H1 (cell line): ENCODE measurements at regions not wholly inside any gene's neighbourhood (a gene's known extent, or its start where the extent isn't known, plus 50 kb on each side); places are given as distances from the start of the nearest gene placed in this dataset.

Experiments
- CTCF ChIA-PET: fragments of 300-600 bp; sonication (Branson Sonifier 250); formaldehyde crosslinking; loops from one replicate; lab custom pipeline; 2021; ENCODE audit not compliant: partially characterized antibody; lab: Charles Lee
- POLR2A ChIA-PET: fragments of 300-600 bp; sonication (Branson Sonifier 250); formaldehyde crosslinking; loops from one replicate; lab custom pipeline; 2021; ENCODE audit warnings: inconsistent platforms; ENCODE audit not compliant: partially characterized antibody; lab: Charles Lee
- DNase-seq, 2 experiments: peaks; one replicate each; pipeline versions ENCODE4 v3.0.0 to v3.0.0-alpha.2; 2010 to 2022; ENCODE audit warnings: low spot score in 2 of 2, low read depth in 1 of 2, mixed read lengths in 1 of 2
- FAIRE-seq: peaks from 2 replicates; lab custom pipeline; 2011; peaks lifted over from hg19 to GRCh38; lab: Jason Lieb, UNC
- H2AFZ ChIP-seq: 2 replicates; pipeline ENCODE4 v1.8.1; 2012; ENCODE audit warnings: low read length, inconsistent platforms
- H2AK5ac ChIP-seq: 2 replicates; pipeline ENCODE4 v1.6.1; 2013; ENCODE audit warnings: low read depth, low read length
- H2BK120ac ChIP-seq: replicated peaks from 2 replicates; pipeline ENCODE3; 2013; ENCODE audit warnings: low read depth, low read length, inconsistent platforms
- H2BK12ac ChIP-seq: 2 replicates; pipeline ENCODE4 v1.6.1; 2013; ENCODE audit warnings: low read depth, low read length
- H2BK15ac ChIP-seq: 2 replicates; pipeline ENCODE4 v1.6.1; 2013; ENCODE audit warnings: low read length
- H2BK20ac ChIP-seq: 2 replicates; pipeline ENCODE4 v1.6.1; 2013; ENCODE audit warnings: low read length
- H2BK5ac ChIP-seq: 2 replicates; pipeline ENCODE4 v1.6.1; 2013; ENCODE audit warnings: low read depth, low read length
- H3K14ac ChIP-seq: 2 replicates; pipeline ENCODE4 v1.6.1; 2013; ENCODE audit warnings: inconsistent platforms; ENCODE audit not compliant: insufficient read length
- H3K18ac ChIP-seq: 2 replicates; pipeline ENCODE4 v1.6.1; 2013; ENCODE audit warnings: low read length; ENCODE audit errors: extremely low read depth
- H3K23ac ChIP-seq: 2 replicates; pipeline ENCODE4 v1.6.1; 2013; ENCODE audit warnings: inconsistent platforms; ENCODE audit not compliant: insufficient read length
- H3K23me2 ChIP-seq: 2 replicates; pipeline ENCODE4 v1.6.1; 2013; ENCODE audit warnings: low read depth, low read length
- H3K27ac ChIP-seq: 2 replicates; pipeline ENCODE4 v1.6.1; 2011; ENCODE audit warnings: low read depth, low read length, inconsistent platforms
- H3K27me3 ChIP-seq, 4 experiments: replicated peaks in 1 of 4; 1 replicate in 1 of 4; 2 replicates in 3 of 4; pipeline versions ENCODE4 v1.6.1 to v1.8.1; 2011 to 2013; ENCODE audit warnings: low read length in 3 of 4, mild to moderate bottlenecking in 3 of 4, inconsistent platforms in 2 of 4, mixed read lengths in 2 of 4, moderate library complexity in 1 of 4; ENCODE audit not compliant: control insufficient read depth in 3 of 4, insufficient read depth in 3 of 4; ENCODE audit errors: extremely low read depth in 1 of 4
- H3K36me3 ChIP-seq, 4 experiments: 2 replicates each; pipeline versions ENCODE4 v1.6.1 to v1.8.1; 2011 to 2013; ENCODE audit warnings: mild to moderate bottlenecking in 4 of 4, low read length in 3 of 4, moderate library complexity in 2 of 4, control low read depth in 1 of 4, inconsistent platforms in 1 of 4; ENCODE audit not compliant: insufficient read depth in 4 of 4, control insufficient read depth in 2 of 4
- H3K4ac ChIP-seq: replicated peaks from 2 replicates; pipeline ENCODE3; 2013; ENCODE audit warnings: low read length, low read depth, mixed read lengths, inconsistent platforms; ENCODE audit not compliant: insufficient read length
- H3K4me1 ChIP-seq, 4 experiments: replicated peaks in 1 of 4; 1 replicate in 1 of 4; 2 replicates in 3 of 4; pipeline versions ENCODE4 v1.6.1 to v1.8.1; 2011 to 2013; ENCODE audit warnings: low read length in 3 of 4, inconsistent platforms in 2 of 4, mixed read lengths in 1 of 4; ENCODE audit not compliant: insufficient read depth in 4 of 4, control insufficient read depth in 3 of 4
- H3K4me2 ChIP-seq, 2 experiments: 2 replicates each; pipeline versions ENCODE4 v1.6.1 to v1.8.1; 2011 to 2013; ENCODE audit warnings: low read depth in 2 of 2, low read length in 2 of 2, control low read depth in 1 of 2, inconsistent platforms in 1 of 2, mild to moderate bottlenecking in 1 of 2; ENCODE audit not compliant: insufficient read depth in 1 of 2
- H3K4me3 ChIP-seq, 4 experiments: fragments of 200-600, 300-600 bp in 1 of 4; sonication (generic), shearing (Covaris generic), sonication (Bioruptor Twin) in 1 of 4; 2 replicates each; pipeline versions ENCODE4 v1.5.1 to v1.8.1; 2011 to 2016; ENCODE audit warnings: low read length in 4 of 4, low read depth in 3 of 4, control low read depth in 2 of 4, inconsistent platforms in 2 of 4, mild to moderate bottlenecking in 2 of 4, mixed read lengths in 1 of 4, moderate library complexity in 1 of 4; ENCODE audit not compliant: insufficient read depth in 2 of 4; ENCODE audit errors: extremely low read depth in 1 of 4
- H3K56ac ChIP-seq: replicated peaks from 2 replicates; pipeline ENCODE3; 2013; ENCODE audit warnings: low read depth, mild to moderate bottlenecking, mixed read lengths, low read length, inconsistent platforms; ENCODE audit not compliant: insufficient read length
- H3K79me1 ChIP-seq: 2 replicates; pipeline ENCODE4 v1.6.1; 2013; ENCODE audit warnings: low read depth, low read length, control low read depth
- H3K79me2 ChIP-seq, 2 experiments: 2 replicates each; pipeline versions ENCODE4 v1.6.1 to v1.8.1; 2012 to 2013; ENCODE audit warnings: low read length in 2 of 2, mild to moderate bottlenecking in 2 of 2, inconsistent platforms in 1 of 2; ENCODE audit not compliant: insufficient read depth in 2 of 2, control insufficient read depth in 1 of 2
- H3K9ac ChIP-seq, 4 experiments: replicated peaks in 1 of 4; 1 replicate in 1 of 4; 2 replicates in 3 of 4; pipeline versions ENCODE4 v1.6.1 to v1.8.1; 2011 to 2013; ENCODE audit warnings: low read depth in 3 of 4, low read length in 3 of 4, control low read depth in 2 of 4, mild to moderate bottlenecking in 2 of 4, moderate library complexity in 2 of 4, inconsistent platforms in 1 of 4; ENCODE audit errors: extremely low read depth in 1 of 4
- H3K9me3 ChIP-seq, 2 experiments: 2 replicates each; pipeline versions ENCODE4 v1.6.1 to v1.8.1; 2012 to 2013; ENCODE audit warnings: mild to moderate bottlenecking in 2 of 2, moderate library complexity in 2 of 2, control low read depth in 1 of 2, inconsistent platforms in 1 of 2, low read depth in 1 of 2, low read length in 1 of 2, mixed read lengths in 1 of 2; ENCODE audit not compliant: insufficient read depth in 2 of 2
- H4K20me1 ChIP-seq, 2 experiments: replicated peaks in 1 of 2; 2 replicates each; pipeline versions ENCODE3 to v1.8.1; 2011 to 2013; ENCODE audit warnings: inconsistent platforms in 2 of 2, low read length in 2 of 2, mild to moderate bottlenecking in 1 of 2; ENCODE audit not compliant: insufficient read depth in 2 of 2, control insufficient read depth in 1 of 2
- H4K5ac ChIP-seq: 2 replicates; pipeline ENCODE4 v1.6.1; 2013; ENCODE audit warnings: low read length, low read depth, mixed read lengths, inconsistent platforms; ENCODE audit not compliant: insufficient read length
- H4K8ac ChIP-seq: 2 replicates; pipeline ENCODE4 v1.8.0; 2013; ENCODE audit warnings: mild to moderate bottlenecking, moderate library complexity, low read length, inconsistent platforms; ENCODE audit not compliant: insufficient read depth; ENCODE audit errors: extremely low read depth
- H4K91ac ChIP-seq: replicated peaks from 2 replicates; pipeline ENCODE3; 2013; ENCODE audit warnings: low read length, mixed read lengths, inconsistent platforms; ENCODE audit not compliant: insufficient read length
- ATF2 ChIP-seq: IDR thresholded peaks from 2 replicates; pipeline ENCODE4 v1.6.1; 2012; ENCODE audit warnings: low read length, inconsistent platforms
- BCL11A ChIP-seq, 2 experiments: IDR thresholded peaks; one replicate each; pipeline ENCODE4 v1.6.1; 2011; ENCODE audit warnings: low read depth in 2 of 2, low read length in 2 of 2, mild to moderate bottlenecking in 2 of 2
- BRCA1 ChIP-seq: IDR thresholded peaks from 2 replicates; pipeline ENCODE4 v1.6.1; 2012; ENCODE audit warnings: low read depth, low read length, improper control_type of control experiment
- JUND ChIP-seq: IDR thresholded peaks from 2 replicates; pipeline ENCODE4 v1.6.1; 2011; ENCODE audit warnings: mild to moderate bottlenecking, improper control_type of control experiment, low read length
- SIN3A ChIP-seq, 2 experiments: IDR thresholded peaks in 1 of 2; conservative IDR thresholded peaks in 1 of 2; 2 replicates each; pipeline ENCODE4 v1.6.1; 2011 to 2012; ENCODE audit warnings: low read length in 2 of 2, improper control_type of control experiment in 1 of 2, low read depth in 1 of 2, mild to moderate bottlenecking in 1 of 2
- TCF12 ChIP-seq: IDR thresholded peaks from 2 replicates; pipeline ENCODE4 v1.6.1; 2011; ENCODE audit warnings: low read depth, mild to moderate bottlenecking, low read length
- TEAD4 ChIP-seq: IDR thresholded peaks from 2 replicates; pipeline ENCODE4 v1.6.1; 2012; ENCODE audit warnings: low read depth, low read length, inconsistent platforms, mixed read lengths
- ZNF274 ChIP-seq: IDR thresholded peaks from 2 replicates; pipeline ENCODE4 v1.7.0; 2012; ENCODE audit warnings: low read length, borderline replicate concordance; ENCODE audit errors: extremely low read depth
- WGBS, 2 experiments: shearing (Covaris generic) in 1 of 2; methylation state at CpG; one replicate each; pipeline versions ENCODE4 v1.1.6 to v1.1.7; 2013 to 2015; ENCODE audit warnings: low lambda C conversion rate in 2 of 2, mixed read lengths in 2 of 2, inconsistent platforms in 1 of 2, low coverage in 1 of 2, missing lambda C conversion rate in 1 of 2; ENCODE audit not compliant: insufficient replicate concordance in 2 of 2, insufficient coverage in 1 of 2, insufficient read length in 1 of 2; ENCODE audit errors: extremely low coverage in 1 of 2, missing lambda C conversion rate in 1 of 2; 5-methylcytosine and 5-hydroxymethylcytosine counted together

- Histone ChIP-seq H3K9me3 (no peaks in the 10 kb centered on the region), H3K36me3 (no peaks in the 10 kb centered on the region), H4K5ac (no peak overlapping the region), H3K79me1 (no peaks in the 10 kb centered on the region), H2BK5ac (no peak overlapping the region), H2AFZ (no peak overlapping the region), H3K56ac (no peak overlapping the region), H3K9ac (no peak overlapping the region), H4K8ac (no peak overlapping the region), H2AK5ac (no peak overlapping the region), H3K4me2 (no peak overlapping the region), H3K4me1 (peaks cover 0 to 2% (median under 1%) of the 10 kb centered on the region in 4 experiments; a peak in 3 of 7 replicates), H3K18ac (no peak overlapping the region), H4K20me1 (no peaks in the 10 kb centered on the region), H2BK12ac (no peak overlapping the region), H3K79me2 (no peaks in the 10 kb centered on the region), H2BK20ac (no peak overlapping the region), H3K27ac (no peak overlapping the region), H3K23ac (no peak overlapping the region), H3K4me3 (no peak overlapping the region), H2BK120ac (no peak overlapping the region), H4K91ac (no peak overlapping the region), H3K23me2 (peaks cover 2% of the 10 kb centered on the region; the same call in 1 of the 2 replicates), H3K4ac (no peak overlapping the region), H3K14ac (no peak overlapping the region), H3K27me3 (no peaks in the 10 kb centered on the region), H2BK15ac (no peak overlapping the region)
- ChIA-PET CTCF (interaction anchor here (0.9 kb wide), 1 partner anchor 227 kb away, joined by 3 read pairs; no protein-coding TSS in a partner anchor), POLR2A (no interaction called here)
- DNase-seq (no peak), FAIRE-seq (no peak)
- 87% methylated on average over 3 of the region's 3 CpGs; no CpG with 5 or more reads in 1 of the 2 experiments for WGBS, 2 experiments
- no peak for TF ChIP-seq SIN3A (conservative IDR thresholded peaks at IDR 0.05 in 1 of 2, IDR thresholded peaks at IDR 0.05 in 1 of 2; ENCODE audit: low read depth in 1 of 2, low read length in 2 of 2)
- no peak for TF ChIP-seq JUND
- no peak for TF ChIP-seq TCF12
- TF ChIP-seq ZNF274, result no peak
- no peak for TF ChIP-seq ATF2
- no peak for TF ChIP-seq TEAD4
- TF ChIP-seq BRCA1, result no peak
- no peak for TF ChIP-seq BCL11A (IDR thresholded peaks at IDR 0.05; ENCODE audit: low read depth in 2 of 2, low read length in 2 of 2)
- TF ChIP-seq, all 59 proteins: peak for 0
These were observed 76.2 kb upstream of the PHF21A start for GRCh38 chr11:46197421-46197820.
